GM12892 (cell line): ENCODE measurements at regions not wholly inside any gene's neighbourhood (a gene's known extent, or its start where the extent isn't known, plus 50 kb on each side); places are given as distances from the start of the nearest gene placed in this dataset.
"Not testable (repeated sequence)": the region's sequence is repeated elsewhere in the genome, so short reads cannot be mapped to it uniquely, and the experiment has no call there.

Experiments
- DNase-seq: peaks from one replicate; pipeline ENCODE4 v3.0.0; 2011; ENCODE audit not compliant: insufficient read length
- FAIRE-seq: peaks from 2 replicates; lab custom pipeline; 2011; peaks lifted over from hg19 to GRCh38; lab: Jason Lieb, UNC
- POLR2A ChIP-seq: IDR thresholded peaks from 2 replicates; pipeline ENCODE4 v1.6.1; 2011; ENCODE audit warnings: low read depth, low read length, control low read depth
- POLR2AphosphoS5 ChIP-seq: IDR thresholded peaks from 2 replicates; pipeline ENCODE4 v1.6.1; 2011; ENCODE audit warnings: low read depth, low read length, control low read depth
- TAF1 ChIP-seq: IDR thresholded peaks from 2 replicates; pipeline ENCODE4 v1.6.1; 2011; ENCODE audit warnings: low read depth, mild to moderate bottlenecking, control low read depth, low read length, borderline replicate concordance

DNA sequence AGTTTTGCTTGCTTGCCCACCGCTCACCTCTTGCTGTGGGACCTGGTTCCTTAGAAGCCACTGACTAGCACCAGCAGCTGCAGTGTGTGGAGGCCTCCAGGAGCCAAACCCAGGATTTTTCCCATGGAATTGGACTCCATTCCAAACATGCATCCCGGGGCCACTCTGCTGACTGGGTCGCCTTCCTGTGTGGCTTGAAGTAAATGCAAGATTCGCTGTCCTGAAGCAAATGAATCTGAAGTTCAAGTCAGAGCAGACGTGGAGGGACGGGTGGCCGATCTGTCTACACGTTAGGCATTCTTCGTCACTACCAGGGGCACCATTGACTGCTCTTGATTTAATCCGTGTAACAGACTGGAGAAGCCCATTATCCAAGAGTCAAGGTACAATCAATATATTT lies 109.0 kb downstream of the SHOX start:
- TF ChIP-seq TAF1 (no peak), POLR2AphosphoS5 (no peak), POLR2A (no peak)
- FAIRE-seq (no peak), DNase-seq (no peak)

- DNase-seq, FAIRE-seq: not testable (repeated sequence)
Observed at GRCh38 chrX:737021-737420, 106.4 kb downstream of the SHOX start.

DNA sequence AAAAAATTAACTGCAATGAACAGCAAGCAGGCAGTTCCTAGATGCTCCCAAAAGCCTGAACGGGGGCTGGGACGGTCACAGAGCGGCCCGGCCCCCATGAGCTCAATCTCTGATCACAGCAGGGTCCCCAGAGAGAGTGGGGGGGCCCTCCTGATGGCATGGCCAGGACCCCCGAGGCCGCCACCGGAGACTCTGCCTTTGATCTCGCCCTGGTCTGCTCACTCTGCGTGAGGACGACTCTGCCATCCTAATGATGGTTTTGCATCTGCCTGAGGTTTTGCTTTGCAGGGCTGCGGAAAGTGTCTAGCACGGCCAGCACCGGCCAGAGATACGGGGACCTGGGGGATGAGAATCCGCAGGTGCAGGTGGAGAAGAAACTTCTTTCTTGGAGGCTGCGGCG lies 103.8 kb downstream of the SHOX start:
- DNase-seq (no peak), FAIRE-seq (no peak)
- TF ChIP-seq POLR2A (no peak), TAF1 (no peak), POLR2AphosphoS5 (no peak)

DNA sequence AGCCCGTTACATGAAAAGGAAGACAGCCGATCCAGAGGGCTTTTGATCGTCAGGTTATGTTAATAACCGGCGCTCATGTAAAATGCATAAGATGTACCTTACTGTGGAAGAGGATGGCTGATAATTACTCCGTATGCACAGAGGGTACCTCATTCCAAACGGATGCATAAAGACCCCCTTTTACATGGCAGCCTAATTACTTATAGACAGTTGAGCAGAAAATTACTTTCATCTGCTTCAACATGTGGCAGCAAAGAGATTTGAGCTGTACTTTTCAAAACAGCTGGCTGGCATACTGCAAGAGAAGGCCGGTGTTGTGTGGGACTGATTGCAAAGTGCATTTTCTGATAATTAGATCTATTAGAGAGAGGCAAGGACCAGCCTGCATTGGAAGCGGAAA lies 103.4 kb downstream of the SHOX start:
- no peak for FAIRE-seq

GRCh38 chrX:729583-730409 lies 99.2 kb downstream of the SHOX start:
- FAIRE-seq (no peak), DNase-seq (no peak)
- no peak for TF ChIP-seq TAF1

More for the DNA sequence above, 103.4 kb downstream of the SHOX start:
- TF ChIP-seq POLR2A (no peak), TAF1 (no peak), POLR2AphosphoS5 (no peak)
- no peak for DNase-seq

GRCh38 chrX:729101-729500 lies 98.5 kb downstream of the SHOX start:
- not testable (repeated sequence) for DNase-seq, FAIRE-seq

GRCh38 chrX:728639-729038 lies 98.0 kb downstream of the SHOX start:
- not testable (repeated sequence) for FAIRE-seq, DNase-seq

GRCh38 chrX:727738-728621 lies 97.4 kb downstream of the SHOX start:
- no peak for TF ChIP-seq TAF1
- no peak for TF ChIP-seq POLR2A
- no peak for TF ChIP-seq POLR2AphosphoS5
- DNase-seq (no peak), FAIRE-seq (no peak)

GRCh38 chrX:725971-726370 lies 95.4 kb downstream of the SHOX start:
- DNase-seq, result no peak
- TF ChIP-seq POLR2A (no peak), TAF1 (no peak), POLR2AphosphoS5 (no peak)
- FAIRE-seq, result no peak

GRCh38 chrX:724256-724655 lies 93.7 kb downstream of the SHOX start:
- DNase-seq (no peak), FAIRE-seq (no peak)
- no peak for TF ChIP-seq TAF1
- TF ChIP-seq POLR2AphosphoS5, result no peak
- no peak for TF ChIP-seq POLR2A

- FAIRE-seq (no peak), DNase-seq (no peak)
- no peak for TF ChIP-seq POLR2A
- no peak for TF ChIP-seq POLR2AphosphoS5
- no peak for TF ChIP-seq TAF1
Observed at GRCh38 chrX:723781-724180, 93.2 kb downstream of the SHOX start.

- DNase-seq (no peak), FAIRE-seq (no peak)
- TF ChIP-seq TAF1 (no peak), POLR2A (no peak), POLR2AphosphoS5 (no peak)
Observed at GRCh38 chrX:721354-721753, 90.8 kb downstream of the SHOX start.

DNA sequence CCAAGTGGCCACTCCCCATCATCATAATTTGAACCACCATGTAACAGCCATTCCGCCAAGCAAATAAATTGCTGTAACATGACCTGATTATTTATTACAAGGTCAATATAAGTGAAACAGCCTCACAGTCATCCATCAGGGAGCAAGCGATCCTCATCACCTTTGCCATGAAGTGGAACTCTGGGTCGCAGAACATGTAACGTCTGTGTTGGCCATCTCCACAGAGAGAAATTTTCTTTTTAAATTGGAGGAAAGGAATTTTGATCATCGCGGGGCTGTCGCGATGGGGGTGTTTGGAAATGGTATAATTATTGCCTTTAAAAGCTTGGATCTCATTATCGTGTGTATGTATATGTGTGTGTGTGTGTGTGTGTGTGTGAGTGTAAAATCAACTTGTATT lies 90.2 kb downstream of the SHOX start:
- DNase-seq (no peak), FAIRE-seq (no peak)
- TF ChIP-seq POLR2A (no peak), POLR2AphosphoS5 (no peak), TAF1 (no peak)
